A673 (cell line): ENCODE measurements at regions not wholly inside any gene's neighbourhood (a gene's known extent, or its start where the extent isn't known, plus 50 kb on each side); places are given as distances from the start of the nearest gene placed in this dataset.
A peak's percentile ranks its signal among the peaks of the same experiment; 100 is the strongest.

ENCODE experiments used
- BruUV-seq: library from RNA; stranded (reverse); fragments of 400-500 nt; replicated peaks from 2 replicates; lab custom pipeline; 2021; lab: Mats Ljungman, UMichigan
- CTCF ChIA-PET: fragments of 300-600 bp; sonication (Branson Sonifier 250); formaldehyde crosslinking; loops from one replicate; lab custom pipeline; 2022; ENCODE audit warnings: antibody characterized with exemption; lab: Charles Lee
- POLR2A ChIA-PET: fragments of 300-600 bp; sonication (Branson Sonifier 250); formaldehyde crosslinking; loops from one replicate; lab custom pipeline; 2022; ENCODE audit warnings: antibody characterized with exemption; ENCODE audit not compliant: low non-redundant PET; lab: Charles Lee
- DNase-seq: peaks from one replicate; pipeline ENCODE4 v3.0.0-alpha.2; 2015; ENCODE audit warnings: low spot score
- H3K27ac ChIP-seq: fragments of 200-600 bp; sonication (generic); 2 replicates; pipeline ENCODE4 v1.5.1; 2016; ENCODE audit warnings: mixed run types, low read depth, mild to moderate bottlenecking, mixed read lengths, antibody characterized with exemption, low read length; ENCODE audit not compliant: poor library complexity, severe bottlenecking
- H3K27me3 ChIP-seq: fragments of 200-600 bp; sonication (generic); replicated peaks from 2 replicates; pipeline ENCODE4 v1.6.1; 2017; ENCODE audit warnings: mixed run types, low read depth, mild to moderate bottlenecking, mixed read lengths, antibody characterized with exemption, low read length; ENCODE audit not compliant: insufficient read depth, poor library complexity
- H3K36me3 ChIP-seq: fragments of 200-600 bp; sonication (generic); 2 replicates; pipeline ENCODE4 v1.6.1; 2016; ENCODE audit warnings: mixed run types, mild to moderate bottlenecking, mixed read lengths, antibody characterized with exemption, low read length; ENCODE audit not compliant: insufficient read depth, poor library complexity, severe bottlenecking
- H3K4me1 ChIP-seq: fragments of 200-600 bp; sonication (generic); 2 replicates; pipeline ENCODE4 v1.6.1; 2017; ENCODE audit warnings: mixed run types, mild to moderate bottlenecking, mixed read lengths, antibody characterized with exemption, low read length; ENCODE audit not compliant: insufficient read depth, poor library complexity, severe bottlenecking
- H3K4me3 ChIP-seq: fragments of 200-600 bp; sonication (generic); 2 replicates; pipeline ENCODE4 v1.5.1; 2016; ENCODE audit warnings: low read depth, mixed run types, mild to moderate bottlenecking, mixed read lengths, low read length; ENCODE audit not compliant: poor library complexity, severe bottlenecking
- H3K9me3 ChIP-seq: fragments of 200-600 bp; sonication (generic); 2 replicates; pipeline ENCODE4 v1.6.1; 2016; ENCODE audit warnings: mixed run types, low read depth, mild to moderate bottlenecking, mixed read lengths, antibody characterized with exemption, low read length; ENCODE audit not compliant: poor library complexity, severe bottlenecking
- EZH2 ChIP-seq: fragments of 200-600 bp; sonication (generic); IDR thresholded peaks from 2 replicates; pipeline ENCODE4 v1.6.1; 2017; ENCODE audit warnings: borderline replicate concordance, low read depth, mild to moderate bottlenecking, mixed read lengths, antibody characterized with exemption, low read length; ENCODE audit not compliant: poor library complexity, severe bottlenecking
- intact Hi-C: fragments of 100-400 bp; cut with micrococcal nuclease; formaldehyde crosslinking; loops from one replicate; pipeline ENCODE4 v1.10.0; 2022; ENCODE audit not compliant: unreplicated experiment
- TF ChIP-seq, protein P1 (sequence below): fragments of 300-800, 200-600 bp; sonication (generic); conservative IDR thresholded peaks from 2 replicates; pipeline ENCODE4 v1.5.1; 2017; ENCODE audit warnings: low read depth, mild to moderate bottlenecking, antibody characterized with exemption, low read length, moderate library complexity, mixed read lengths

DNA sequence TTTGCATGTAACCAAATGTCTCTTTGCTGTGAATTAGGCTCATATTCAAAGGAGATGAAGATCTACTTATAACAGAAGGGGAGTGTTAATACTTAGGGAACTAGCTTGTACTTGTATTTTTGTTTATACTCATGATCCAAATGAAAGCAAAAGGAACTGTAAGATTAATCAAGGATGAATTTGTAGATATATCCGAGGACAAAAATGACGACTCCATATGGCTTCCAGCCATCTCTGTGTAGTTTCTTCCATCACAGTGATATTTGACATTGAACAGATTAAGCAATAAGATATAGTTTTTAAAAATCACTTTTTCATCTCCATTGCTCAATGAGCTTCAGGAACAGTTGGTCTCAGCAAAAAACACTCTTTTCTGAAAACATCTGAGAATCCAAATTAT is 257.4 kb upstream of the CAMK1G start:
- ChIA-PET POLR2A (no interaction called here), CTCF (no interaction called here)
- BruUV-seq, result no TSS peak
- H3K27ac ChIP-seq, result no peak overlapping the region
- intact Hi-C loops, result no loop called here
- peaks cover 28% of the 10 kb centered on the region for H3K27me3 ChIP-seq
- H3K4me3 ChIP-seq, result no peak overlapping the region
- DNase-seq, result no peak
- no peaks in the 10 kb centered on the region for H3K4me1 ChIP-seq
- no peaks in the 10 kb centered on the region for H3K36me3 ChIP-seq
- TF ChIP-seq, protein P1, sequence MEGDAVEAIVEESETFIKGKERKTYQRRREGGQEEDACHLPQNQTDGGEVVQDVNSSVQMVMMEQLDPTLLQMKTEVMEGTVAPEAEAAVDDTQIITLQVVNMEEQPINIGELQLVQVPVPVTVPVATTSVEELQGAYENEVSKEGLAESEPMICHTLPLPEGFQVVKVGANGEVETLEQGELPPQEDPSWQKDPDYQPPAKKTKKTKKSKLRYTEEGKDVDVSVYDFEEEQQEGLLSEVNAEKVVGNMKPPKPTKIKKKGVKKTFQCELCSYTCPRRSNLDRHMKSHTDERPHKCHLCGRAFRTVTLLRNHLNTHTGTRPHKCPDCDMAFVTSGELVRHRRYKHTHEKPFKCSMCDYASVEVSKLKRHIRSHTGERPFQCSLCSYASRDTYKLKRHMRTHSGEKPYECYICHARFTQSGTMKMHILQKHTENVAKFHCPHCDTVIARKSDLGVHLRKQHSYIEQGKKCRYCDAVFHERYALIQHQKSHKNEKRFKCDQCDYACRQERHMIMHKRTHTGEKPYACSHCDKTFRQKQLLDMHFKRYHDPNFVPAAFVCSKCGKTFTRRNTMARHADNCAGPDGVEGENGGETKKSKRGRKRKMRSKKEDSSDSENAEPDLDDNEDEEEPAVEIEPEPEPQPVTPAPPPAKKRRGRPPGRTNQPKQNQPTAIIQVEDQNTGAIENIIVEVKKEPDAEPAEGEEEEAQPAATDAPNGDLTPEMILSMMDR, result no peak
- TF ChIP-seq EZH2, result no peak
- H3K9me3 ChIP-seq, result no peaks in the 10 kb centered on the region

DNA sequence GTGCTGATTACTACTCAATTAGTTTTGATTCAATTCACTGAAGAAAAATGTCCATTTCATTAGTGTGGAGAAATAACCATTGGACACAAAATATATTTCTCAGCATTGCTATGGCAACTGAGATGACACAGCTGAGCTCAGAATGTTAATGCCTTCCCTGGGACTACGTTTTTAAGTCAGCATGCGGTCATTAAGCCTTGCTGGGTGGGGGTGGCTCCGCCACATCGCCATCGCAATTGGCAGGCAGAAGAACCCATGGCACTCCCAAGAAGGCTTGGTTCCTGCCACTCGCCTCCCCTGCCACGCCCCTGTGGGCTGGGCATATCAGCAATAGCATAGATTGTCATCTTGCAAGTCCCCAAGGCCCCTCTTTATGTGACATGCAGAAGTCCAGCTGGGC is 256.7 kb upstream of the CAMK1G start:
- DNase-seq, result peak; percentile 50
- Histone ChIP-seq H3K9me3 (no peaks in the 10 kb centered on the region), H3K4me3 (no peak overlapping the region), H3K4me1 (no peaks in the 10 kb centered on the region), H3K27me3 (peaks cover 28% of the 10 kb centered on the region), H3K27ac (no peak overlapping the region), H3K36me3 (no peaks in the 10 kb centered on the region)
- TF ChIP-seq EZH2, result no peak
- TF ChIP-seq, protein P1, result no peak
- BruUV-seq, result no TSS peak
- ChIA-PET POLR2A (no interaction called here), CTCF (no interaction called here)
- intact Hi-C loops, result no loop called here

DNA sequence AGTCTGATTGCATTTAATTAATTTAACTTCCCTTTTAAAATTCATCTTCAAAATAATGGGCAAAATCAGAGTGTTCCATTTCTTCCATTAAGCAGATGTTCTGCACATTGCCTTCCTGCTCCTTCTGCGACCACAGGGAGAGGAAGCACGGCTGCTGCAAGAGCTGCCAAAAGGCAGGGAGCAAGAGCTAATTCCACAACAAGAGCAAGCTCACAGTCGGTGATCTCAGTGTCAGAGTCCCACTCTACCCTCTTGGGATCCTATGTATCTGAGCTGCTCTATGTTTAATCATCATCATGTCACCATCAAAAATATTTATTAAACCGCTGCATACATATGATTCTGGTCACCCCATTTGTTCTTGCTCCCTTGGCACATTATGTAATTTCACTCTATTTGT is 255.3 kb upstream of the CAMK1G start:
- peaks cover 34% of the 10 kb centered on the region for H3K27me3 ChIP-seq
- no peaks in the 10 kb centered on the region for H3K4me1 ChIP-seq
- BruUV-seq, result no TSS peak
- no peaks in the 10 kb centered on the region for H3K36me3 ChIP-seq
- POLR2A ChIA-PET, result no interaction called here
- CTCF ChIA-PET, result no interaction called here
- no peak overlapping the region for H3K4me3 ChIP-seq
- no peak overlapping the region for H3K27ac ChIP-seq
- no peak for DNase-seq
- TF ChIP-seq EZH2, result no peak
- TF ChIP-seq, protein P1, result no peak
- no peaks in the 10 kb centered on the region for H3K9me3 ChIP-seq
- intact Hi-C loops, result no loop called here
